ENCODE measurements at regions not wholly inside any gene's neighbourhood (a gene's known extent, or its start where the extent isn't known, plus 50 kb on each side); places are given as distances from the start of the nearest gene placed in this dataset.
"Not testable (repeated sequence)": the region's sequence is repeated elsewhere in the genome, so short reads cannot be mapped to it uniquely, and the experiment has no call there.

GRCh38 chr16:27660507-27660906, 110.6 kb downstream of the KATNIP start:
- Histone ChIP-seq H3K36me3 (ENCODE audit: insufficient read depth, low read length, poor library complexity, severe bottlenecking) (no peaks in the 10 kb centered on the region), H3K27ac (ENCODE audit: low read depth, low read length, poor library complexity, severe bottlenecking) (no peak overlapping the region), H3K9me3 (ENCODE audit: low read depth, low read length, poor library complexity, severe bottlenecking) (no peaks in the 10 kb centered on the region), H3K4me3 (ENCODE audit: low read depth, low read length, poor library complexity, severe bottlenecking) (no peak overlapping the region), H3K27me3 (replicated peaks; ENCODE audit: insufficient read depth, low read depth, low read length, poor library complexity) (no peaks in the 10 kb centered on the region), H3K4me1 (ENCODE audit: insufficient read depth, low read length, poor library complexity, severe bottlenecking) (no peaks in the 10 kb centered on the region)
- ChIA-PET POLR2A (ENCODE audit: low non-redundant PET) (no interaction called here), CTCF (no interaction called here)
- intact Hi-C loops (cut with micrococcal nuclease; ENCODE audit: unreplicated experiment): no loop called here
- no peak for DNase-seq (ENCODE audit: low spot score)
- TF ChIP-seq EZH2 (IDR thresholded peaks at IDR 0.05; ENCODE audit: borderline replicate concordance, low read depth, low read length, poor library complexity, severe bottlenecking) (no peak), CTCF (conservative IDR thresholded peaks at IDR 0.05; ENCODE audit: low read depth, low read length) (no peak)
- no TSS peak for BruUV-seq (replicated peaks)

- H3K9me3 ChIP-seq (ENCODE audit: low read depth, low read length, poor library complexity, severe bottlenecking); intact Hi-C loops (cut with micrococcal nuclease; ENCODE audit: unreplicated experiment); H3K36me3 ChIP-seq (ENCODE audit: insufficient read depth, low read length, poor library complexity, severe bottlenecking); H3K27me3 ChIP-seq (replicated peaks; ENCODE audit: insufficient read depth, low read depth, low read length, poor library complexity); H3K4me1 ChIP-seq (ENCODE audit: insufficient read depth, low read length, poor library complexity, severe bottlenecking); H3K4me3 ChIP-seq (ENCODE audit: low read depth, low read length, poor library complexity, severe bottlenecking); DNase-seq (ENCODE audit: low spot score); POLR2A ChIA-PET (ENCODE audit: low non-redundant PET); CTCF ChIA-PET; BruUV-seq (replicated peaks); H3K27ac ChIP-seq (ENCODE audit: low read depth, low read length, poor library complexity, severe bottlenecking): not testable (repeated sequence)
Measured at GRCh38 chr16:27663235-27663634, 113.3 kb downstream of the KATNIP start.

DNA sequence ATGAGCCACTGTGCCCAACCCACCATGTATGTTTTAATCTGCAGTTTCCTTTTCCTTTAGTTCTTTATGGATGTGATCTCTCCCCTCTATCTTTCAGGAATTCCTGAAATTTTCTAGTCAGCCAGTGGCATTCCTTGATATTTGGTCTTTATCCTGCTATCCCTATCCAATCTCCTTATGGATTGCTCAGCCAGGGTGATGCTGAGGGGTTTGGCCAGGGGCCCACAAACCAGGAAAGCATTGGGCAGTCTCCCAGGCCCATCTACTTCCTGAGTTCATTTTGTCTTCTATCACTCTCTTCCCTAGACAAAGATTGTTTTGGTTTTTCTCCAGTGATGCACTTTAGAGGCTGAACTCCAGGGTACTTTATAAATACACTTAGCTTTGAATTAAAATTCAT, 115.9 kb downstream of the KATNIP start:
- TF ChIP-seq CTCF (conservative IDR thresholded peaks at IDR 0.05; ENCODE audit: low read depth, low read length) (no peak), EZH2 (IDR thresholded peaks at IDR 0.05; ENCODE audit: borderline replicate concordance, low read depth, low read length, poor library complexity, severe bottlenecking) (no peak)
- Histone ChIP-seq H3K27me3 (replicated peaks; ENCODE audit: insufficient read depth, low read depth, low read length, poor library complexity) (no peaks in the 10 kb centered on the region), H3K36me3 (ENCODE audit: insufficient read depth, low read length, poor library complexity, severe bottlenecking) (no peaks in the 10 kb centered on the region), H3K9me3 (ENCODE audit: low read depth, low read length, poor library complexity, severe bottlenecking) (no peaks in the 10 kb centered on the region), H3K27ac (ENCODE audit: low read depth, low read length, poor library complexity, severe bottlenecking) (no peak overlapping the region), H3K4me1 (ENCODE audit: insufficient read depth, low read length, poor library complexity, severe bottlenecking) (no peaks in the 10 kb centered on the region), H3K4me3 (ENCODE audit: low read depth, low read length, poor library complexity, severe bottlenecking) (no peak overlapping the region)
- no TSS peak for BruUV-seq (replicated peaks)
- no peak for DNase-seq (ENCODE audit: low spot score)
- ChIA-PET CTCF (no interaction called here), POLR2A (ENCODE audit: low non-redundant PET) (no interaction called here)
- intact Hi-C loops (cut with micrococcal nuclease; ENCODE audit: unreplicated experiment): no loop called here

- no peaks in the 10 kb centered on the region for H3K27me3 ChIP-seq (replicated peaks; ENCODE audit: insufficient read depth, low read depth, low read length, poor library complexity)
- no peak overlapping the region for H3K27ac ChIP-seq (ENCODE audit: low read depth, low read length, poor library complexity, severe bottlenecking)
- intact Hi-C loops (cut with micrococcal nuclease; ENCODE audit: unreplicated experiment): no loop called here
- ChIA-PET POLR2A (ENCODE audit: low non-redundant PET) (no interaction called here), CTCF (no interaction called here)
- TF ChIP-seq EZH2 (IDR thresholded peaks at IDR 0.05; ENCODE audit: borderline replicate concordance, low read depth, low read length, poor library complexity, severe bottlenecking) (no peak), CTCF (conservative IDR thresholded peaks at IDR 0.05; ENCODE audit: low read depth, low read length) (no peak)
- no peaks in the 10 kb centered on the region for H3K9me3 ChIP-seq (ENCODE audit: low read depth, low read length, poor library complexity, severe bottlenecking)
- no peak for DNase-seq (ENCODE audit: low spot score)
- BruUV-seq (replicated peaks): no TSS peak
- H3K4me3 ChIP-seq (ENCODE audit: low read depth, low read length, poor library complexity, severe bottlenecking): no peak overlapping the region
- no peaks in the 10 kb centered on the region for H3K36me3 ChIP-seq (ENCODE audit: insufficient read depth, low read length, poor library complexity, severe bottlenecking)
- H3K4me1 ChIP-seq (ENCODE audit: insufficient read depth, low read length, poor library complexity, severe bottlenecking): no peaks in the 10 kb centered on the region
Measured at GRCh38 chr16:27670071-27670810, 120.3 kb downstream of the KATNIP start.

Measured in A673 (cell line).